ENCODE measurements at regions not wholly inside any gene's neighbourhood (a gene's known extent, or its start where the extent isn't known, plus 50 kb on each side); places are given as distances from the start of the nearest gene placed in this dataset.
A peak's percentile ranks its signal among the peaks of the same experiment; 100 is the strongest.

GRCh38 chr19:30305346-30306060 is 66.7 kb upstream of the ZNF536 start:
- intact Hi-C loops (cut with DNase I) = no loop called here
- no peak for DNase-seq (ENCODE audit: missing footprints)
- peak; percentile 56 for ATAC-seq

- no peak for DNase-seq (ENCODE audit: missing footprints)
Observed at GRCh38 chr19:30307191-30307974, 64.8 kb upstream of the ZNF536 start.

GRCh38 chr19:30309176-30309575 is 63.0 kb upstream of the ZNF536 start:
- intact Hi-C loops (cut with DNase I) = no loop called here

More at GRCh38 chr19:30307191-30307974, 64.8 kb upstream of the ZNF536 start:
- intact Hi-C loops (cut with DNase I) = no loop called here
- ATAC-seq = no peak

GRCh38 chr19:30309905-30310601 is 62.1 kb upstream of the ZNF536 start:
- DNase-seq (ENCODE audit: missing footprints) (no peak), ATAC-seq (no peak)
- intact Hi-C loops (cut with DNase I) = no loop called here

More at GRCh38 chr19:30309176-30309575, 63.0 kb upstream of the ZNF536 start:
- ATAC-seq = no peak
- DNase-seq (ENCODE audit: missing footprints) = no peak

GRCh38 chr19:30310602-30311263 is 61.5 kb upstream of the ZNF536 start:
- intact Hi-C loops (cut with DNase I) = no loop called here
- no peak for DNase-seq (ENCODE audit: missing footprints)
- no peak for ATAC-seq

GRCh38 chr19:30311911-30312310 is 60.3 kb upstream of the ZNF536 start:
- DNase-seq (ENCODE audit: missing footprints) (no peak), ATAC-seq (no peak)
- intact Hi-C loops (cut with DNase I) = no loop called here

GRCh38 chr19:30312582-30313352 is 59.4 kb upstream of the ZNF536 start:
- intact Hi-C loops (cut with DNase I) = no loop called here
- DNase-seq (ENCODE audit: missing footprints) (no peak), ATAC-seq (no peak)

- no peak for DNase-seq (ENCODE audit: missing footprints)
- intact Hi-C loops (cut with DNase I) = no loop called here
- peak; percentile 23 for ATAC-seq
Observed at GRCh38 chr19:30313353-30313750, 58.8 kb upstream of the ZNF536 start.

GRCh38 chr19:30314056-30314804 is 58.0 kb upstream of the ZNF536 start:
- ATAC-seq = no peak
- intact Hi-C loops (cut with DNase I) = no loop called here
- DNase-seq (ENCODE audit: missing footprints) = no peak

- intact Hi-C loops (cut with DNase I) = no loop called here
- no peak for ATAC-seq
- DNase-seq (ENCODE audit: missing footprints) = no peak
Observed at GRCh38 chr19:30314805-30315155, 57.4 kb upstream of the ZNF536 start.

GRCh38 chr19:30315159-30315558 is 57.0 kb upstream of the ZNF536 start:
- DNase-seq (ENCODE audit: missing footprints) (no peak), ATAC-seq (no peak)
- intact Hi-C loops (cut with DNase I) = no loop called here

GRCh38 chr19:30316000-30316491 is 56.1 kb upstream of the ZNF536 start:
- DNase-seq (ENCODE audit: missing footprints) (no peak), ATAC-seq (no peak)
- intact Hi-C loops (cut with DNase I) = no loop called here

GRCh38 chr19:30316560-30317106 is 55.6 kb upstream of the ZNF536 start:
- DNase-seq (ENCODE audit: missing footprints) (no peak), ATAC-seq (no peak)
- intact Hi-C loops (cut with DNase I) = no loop called here

GRCh38 chr19:30317403-30317802 is 54.8 kb upstream of the ZNF536 start:
- DNase-seq (ENCODE audit: missing footprints) = no peak
- no peak for ATAC-seq
- intact Hi-C loops (cut with DNase I) = no loop called here

- ATAC-seq = no peak
- no peak for DNase-seq (ENCODE audit: missing footprints)
- intact Hi-C loops (cut with DNase I) = no loop called here
Observed at GRCh38 chr19:30318261-30318660, 53.9 kb upstream of the ZNF536 start.

- no peak for DNase-seq (ENCODE audit: missing footprints)
- ATAC-seq = no peak
- intact Hi-C loops (cut with DNase I) = no loop called here
Observed at GRCh38 chr19:30318936-30319335, 53.2 kb upstream of the ZNF536 start.

- intact Hi-C loops (cut with DNase I) = no loop called here
- ATAC-seq = no peak
- no peak for DNase-seq (ENCODE audit: missing footprints)
Observed at GRCh38 chr19:30319411-30319810, 52.8 kb upstream of the ZNF536 start.

GRCh38 chr19:30319876-30320275 is 52.3 kb upstream of the ZNF536 start:
- intact Hi-C loops (cut with DNase I) = no loop called here
- ATAC-seq (no peak), DNase-seq (ENCODE audit: missing footprints) (no peak)

Data from Right ventricle myocardium inferior (tissue), 1 donor.